Choroid plexus epithelial cell (primary cell): ENCODE measurements at regions not wholly inside any gene's neighbourhood (a gene's known extent, or its start where the extent isn't known, plus 50 kb on each side); places are given as distances from the start of the nearest gene placed in this dataset.

Experiments used
- DNase-seq: peaks from one replicate; pipeline ENCODE4 v3.0.0-alpha.2; 2010; ENCODE audit warnings: low read depth
- H3K4me3 ChIP-seq: 2 replicates; pipeline ENCODE4 v1.5.1; 2011; ENCODE audit warnings: low read depth, mild to moderate bottlenecking, control low read depth, low read length, moderate library complexity
- TF ChIP-seq, protein P1 (sequence below): conservative IDR thresholded peaks from 2 replicates; pipeline ENCODE4 v1.5.1; 2011; ENCODE audit warnings: low read depth, mild to moderate bottlenecking, control low read depth, inconsistent platforms, low read length, moderate library complexity

DNA sequence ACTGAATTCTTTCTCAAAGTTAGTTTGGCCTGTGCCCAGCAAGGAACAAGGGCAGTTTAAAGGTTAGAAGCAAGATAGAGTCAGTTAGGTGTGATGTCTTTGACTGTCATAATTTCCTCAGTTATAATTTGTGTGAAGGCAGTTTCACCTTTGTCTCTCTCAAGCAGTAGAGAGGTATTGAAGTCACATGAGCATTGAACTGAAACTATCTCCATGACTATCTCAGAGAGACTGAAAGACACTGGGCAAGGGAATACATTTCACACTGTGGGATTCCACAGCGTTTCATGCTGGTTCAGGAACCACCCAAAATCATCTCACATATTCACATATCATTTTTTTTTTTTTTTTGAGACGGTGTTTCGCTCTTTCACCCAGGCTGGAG lies 366.1 kb downstream of the PREX1 start:
- DNase-seq, result no peak

DNA sequence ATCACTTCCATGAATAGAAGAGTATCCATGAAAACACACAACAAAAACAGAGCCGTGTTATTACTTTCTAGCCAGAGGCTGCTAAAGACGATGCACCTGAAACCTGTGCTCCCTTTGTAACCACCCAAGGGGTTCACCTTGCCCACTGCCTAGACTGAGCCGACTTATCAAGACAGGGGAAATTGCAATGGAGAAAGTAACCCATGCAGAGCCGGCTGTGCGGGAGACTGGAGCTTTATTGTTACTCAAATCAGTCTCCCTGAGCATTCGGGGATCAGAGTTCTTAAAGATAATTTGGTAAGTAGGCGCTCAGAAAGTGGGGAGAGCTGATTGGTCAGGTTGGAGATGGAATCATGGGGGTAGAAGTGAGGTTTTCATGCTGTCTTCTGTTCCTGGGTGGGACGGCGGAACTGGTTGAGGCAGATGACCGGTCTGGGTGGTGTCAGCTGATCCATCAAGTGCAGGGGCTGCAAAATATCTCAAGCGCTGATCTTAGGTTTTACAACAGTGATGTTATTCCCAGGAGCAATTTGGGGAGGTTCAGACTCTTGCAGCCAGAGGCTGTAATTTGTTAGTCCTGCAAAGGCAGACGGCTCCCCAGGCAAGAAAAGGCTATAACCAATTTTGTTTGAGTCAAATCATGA lies 366.6 kb downstream of the PREX1 start:
- TF ChIP-seq, protein P1, sequence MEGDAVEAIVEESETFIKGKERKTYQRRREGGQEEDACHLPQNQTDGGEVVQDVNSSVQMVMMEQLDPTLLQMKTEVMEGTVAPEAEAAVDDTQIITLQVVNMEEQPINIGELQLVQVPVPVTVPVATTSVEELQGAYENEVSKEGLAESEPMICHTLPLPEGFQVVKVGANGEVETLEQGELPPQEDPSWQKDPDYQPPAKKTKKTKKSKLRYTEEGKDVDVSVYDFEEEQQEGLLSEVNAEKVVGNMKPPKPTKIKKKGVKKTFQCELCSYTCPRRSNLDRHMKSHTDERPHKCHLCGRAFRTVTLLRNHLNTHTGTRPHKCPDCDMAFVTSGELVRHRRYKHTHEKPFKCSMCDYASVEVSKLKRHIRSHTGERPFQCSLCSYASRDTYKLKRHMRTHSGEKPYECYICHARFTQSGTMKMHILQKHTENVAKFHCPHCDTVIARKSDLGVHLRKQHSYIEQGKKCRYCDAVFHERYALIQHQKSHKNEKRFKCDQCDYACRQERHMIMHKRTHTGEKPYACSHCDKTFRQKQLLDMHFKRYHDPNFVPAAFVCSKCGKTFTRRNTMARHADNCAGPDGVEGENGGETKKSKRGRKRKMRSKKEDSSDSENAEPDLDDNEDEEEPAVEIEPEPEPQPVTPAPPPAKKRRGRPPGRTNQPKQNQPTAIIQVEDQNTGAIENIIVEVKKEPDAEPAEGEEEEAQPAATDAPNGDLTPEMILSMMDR, result no peak
- H3K4me3 ChIP-seq, result no peak overlapping the region
- no peak for DNase-seq

More for the DNA sequence above, 366.1 kb downstream of the PREX1 start:
- TF ChIP-seq, protein P1, result no peak
- no peak overlapping the region for H3K4me3 ChIP-seq

DNA sequence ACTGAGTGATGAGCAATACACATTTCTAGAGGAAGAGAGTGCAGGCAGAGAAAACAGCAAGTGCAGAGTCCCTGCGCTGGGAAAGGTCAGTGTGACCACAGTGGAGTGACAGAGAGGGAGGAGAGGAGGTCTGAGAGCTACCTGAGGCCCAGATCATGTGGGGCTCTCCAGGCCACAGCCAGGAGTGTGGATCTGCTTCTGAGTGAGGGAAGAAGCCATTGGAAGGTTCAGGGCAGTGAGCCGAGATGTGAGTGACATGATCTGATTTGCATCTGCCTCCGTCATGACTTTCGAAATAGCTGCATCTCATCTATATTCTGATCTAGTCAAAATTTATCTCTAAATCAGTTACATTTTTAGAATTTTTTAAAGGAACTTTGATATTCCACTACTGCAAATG lies 367.1 kb downstream of the PREX1 start:
- TF ChIP-seq, protein P1, result no peak
- DNase-seq, result no peak
- H3K4me3 ChIP-seq, result no peak overlapping the region

DNA sequence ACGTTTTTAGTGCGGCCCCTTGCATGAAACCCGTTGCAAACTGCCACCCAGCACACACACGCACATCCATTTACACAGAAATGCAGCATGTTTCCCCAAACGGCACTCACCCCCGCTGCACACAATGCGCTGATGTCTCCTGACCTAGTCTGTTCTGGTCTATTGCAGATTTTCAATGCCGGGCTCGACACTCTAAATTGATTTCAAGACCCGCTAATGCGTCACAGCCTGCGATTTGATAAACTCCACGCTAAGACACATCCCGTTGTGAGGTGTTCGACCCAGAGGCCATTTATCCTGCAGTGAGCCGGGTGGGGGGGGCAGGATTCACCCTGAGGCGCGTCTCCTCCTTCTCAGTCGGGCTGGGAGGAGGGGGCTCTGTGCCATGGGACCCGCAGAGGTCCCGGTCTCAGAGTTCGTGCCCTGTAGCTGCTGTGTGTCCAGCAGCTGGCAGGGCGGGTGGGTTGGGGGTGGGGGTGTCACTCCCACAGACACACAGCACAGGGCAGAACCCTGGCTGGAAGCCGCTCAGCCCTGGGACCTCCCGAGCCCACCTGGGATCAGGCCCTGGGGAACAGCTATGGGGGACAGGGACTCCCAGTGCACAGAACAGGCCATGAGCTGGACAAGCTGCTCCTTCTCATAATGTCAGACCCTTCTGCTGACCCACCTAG lies 367.9 kb downstream of the PREX1 start:
- H3K4me3 ChIP-seq, result no peak overlapping the region
- TF ChIP-seq, protein P1, result no peak
- no peak for DNase-seq

DNA sequence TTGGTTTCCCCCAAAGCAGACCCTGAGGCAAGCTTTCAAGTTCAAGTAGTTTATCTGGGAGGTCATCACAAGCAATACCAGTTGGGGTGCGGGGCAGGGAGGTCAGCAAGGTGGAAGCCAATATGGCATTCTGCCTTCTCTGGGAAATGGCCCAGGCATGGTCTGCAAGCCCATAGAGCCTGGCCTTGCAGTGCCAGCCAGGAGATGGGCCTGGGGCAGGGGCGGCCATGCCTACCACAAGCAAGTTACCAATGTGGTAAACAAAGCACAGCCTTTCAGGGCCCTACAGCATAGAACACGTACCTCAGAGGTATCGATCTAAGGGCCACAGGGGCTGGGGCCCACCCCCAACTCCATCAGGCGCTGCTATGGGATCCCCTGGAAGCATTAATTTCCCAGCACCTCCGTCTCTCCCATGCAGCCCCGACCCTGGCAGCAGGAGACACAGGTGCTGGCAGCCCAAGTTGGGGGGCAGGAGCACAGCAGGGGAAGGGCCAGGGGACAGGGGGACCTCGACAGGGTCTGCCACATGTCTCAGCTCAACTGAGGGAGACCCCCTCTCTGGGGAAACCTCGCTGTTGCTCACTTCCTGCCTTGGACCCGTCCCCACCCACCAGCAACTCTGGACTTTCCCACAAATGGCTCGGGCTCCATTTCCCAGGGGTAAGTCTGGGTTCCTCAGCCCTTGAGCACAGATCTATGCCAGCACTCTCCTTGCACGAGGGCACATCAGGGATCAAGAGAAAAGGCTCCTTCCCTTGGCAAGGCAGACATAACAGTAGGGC lies 369.0 kb downstream of the PREX1 start:
- TF ChIP-seq, protein P1, result no peak
- no peak overlapping the region for H3K4me3 ChIP-seq
- DNase-seq, result no peak

DNA sequence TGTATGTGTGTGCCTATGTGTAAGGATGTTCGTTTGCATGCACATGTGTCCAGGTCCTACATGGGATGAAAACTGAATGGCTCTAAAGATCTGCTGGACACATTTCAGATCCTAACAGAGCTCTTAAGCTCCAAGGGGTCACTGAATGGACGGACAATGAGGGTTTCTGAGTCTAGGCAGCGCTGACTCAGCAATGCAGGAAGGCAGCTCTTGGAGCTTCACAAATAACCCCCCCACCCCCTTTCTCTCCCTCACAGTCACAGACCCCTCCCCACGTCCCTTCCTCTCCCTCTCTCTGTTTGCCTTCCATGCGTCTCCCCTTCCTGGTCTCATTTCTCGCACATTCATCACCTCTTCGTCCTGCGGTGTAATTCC lies 369.8 kb downstream of the PREX1 start:
- TF ChIP-seq, protein P1, result no peak
- no peak overlapping the region for H3K4me3 ChIP-seq
- no peak for DNase-seq
